Skeletal muscle cell (primary cell): ENCODE measurements at regions not wholly inside any gene's neighbourhood (a gene's known extent, or its start where the extent isn't known, plus 50 kb on each side); places are given as distances from the start of the nearest gene placed in this dataset.

Source experiments
- DNase-seq: peaks from one replicate; pipeline ENCODE4 v3.0.0-alpha.2; 2010; ENCODE audit warnings: low read depth
- H3K4me3 ChIP-seq: 2 replicates; pipeline ENCODE4 v1.5.1; 2011; ENCODE audit warnings: low read depth, mild to moderate bottlenecking, control low read depth, low read length, moderate library complexity

- DNase-seq, result no peak
- no peak overlapping the region for H3K4me3 ChIP-seq
Observed at GRCh38 chr20:50335866-50336265, 145.2 kb downstream of the CEBPB start.

DNA sequence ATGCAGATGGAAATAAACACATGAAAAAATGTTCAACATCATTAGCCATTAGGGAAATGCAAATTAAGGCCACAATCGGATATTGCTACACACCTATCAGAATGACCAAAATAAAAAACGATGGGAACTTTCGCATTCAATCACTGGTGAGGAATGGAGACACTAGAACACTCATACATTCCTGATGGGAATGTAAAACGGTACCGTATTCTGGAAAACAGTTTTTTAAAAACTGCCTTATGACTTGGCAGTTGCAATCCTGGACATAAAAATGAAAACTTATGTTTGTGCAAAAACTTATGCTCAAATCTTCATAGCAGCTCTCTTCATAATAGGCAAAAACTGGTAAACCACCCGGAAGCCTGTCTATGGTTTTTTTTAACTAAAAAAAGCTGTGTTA is 146.0 kb downstream of the CEBPB start:
- H3K4me3 ChIP-seq, result no peak overlapping the region
- DNase-seq, result no peak

GRCh38 chr20:50337521-50338466 is 147.2 kb downstream of the CEBPB start:
- no peak for DNase-seq
- H3K4me3 ChIP-seq, result no peak overlapping the region

DNA sequence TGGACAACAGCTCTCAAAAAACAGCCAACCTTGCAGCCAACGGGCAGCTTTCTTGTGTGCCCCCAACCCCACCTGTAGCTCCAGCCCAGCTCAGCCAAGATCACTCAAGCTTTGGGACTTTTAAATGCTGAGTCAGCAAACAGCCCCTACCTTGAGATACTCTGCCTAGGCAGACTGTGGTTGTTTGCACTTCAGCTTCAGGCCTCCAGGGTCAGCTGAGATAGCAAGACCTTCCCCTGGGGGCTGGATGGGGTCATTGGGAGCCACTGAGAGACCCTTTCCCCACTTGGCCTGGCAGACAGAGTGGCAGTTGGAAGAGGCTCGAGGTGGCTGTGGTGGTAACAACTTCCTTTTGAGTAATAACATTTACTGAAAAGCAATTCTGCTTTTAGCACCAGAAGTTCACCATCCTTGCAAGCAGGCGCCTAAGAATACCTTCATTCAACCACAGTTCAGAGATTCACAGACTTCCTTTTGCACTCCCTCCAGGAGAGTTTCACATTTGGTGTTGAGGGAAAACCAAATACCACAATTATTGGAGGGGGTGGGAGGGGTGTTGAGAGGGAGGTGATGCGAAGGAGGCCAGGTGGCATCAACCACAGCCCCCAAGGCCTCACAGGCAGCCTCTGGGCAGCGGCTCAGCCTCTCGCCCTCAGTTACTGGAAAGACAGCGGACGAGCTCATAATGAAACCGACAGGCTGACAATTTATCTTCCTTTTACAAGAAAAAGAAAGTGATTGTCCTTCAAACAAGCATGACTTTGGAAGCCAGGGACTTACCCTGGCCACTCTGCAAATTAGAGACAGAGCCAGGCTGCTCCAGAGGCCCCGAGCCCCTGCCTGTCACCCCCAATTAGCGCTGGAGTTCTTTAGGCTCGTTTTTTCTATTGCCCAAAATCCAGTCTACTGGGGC is 148.1 kb downstream of the CEBPB start:
- no peak for DNase-seq
- H3K4me3 ChIP-seq, result no peak overlapping the region

- DNase-seq, result no peak
- H3K4me3 ChIP-seq, result no peak overlapping the region
Observed at GRCh38 chr20:50339466-50339901, 148.9 kb downstream of the CEBPB start.

DNA sequence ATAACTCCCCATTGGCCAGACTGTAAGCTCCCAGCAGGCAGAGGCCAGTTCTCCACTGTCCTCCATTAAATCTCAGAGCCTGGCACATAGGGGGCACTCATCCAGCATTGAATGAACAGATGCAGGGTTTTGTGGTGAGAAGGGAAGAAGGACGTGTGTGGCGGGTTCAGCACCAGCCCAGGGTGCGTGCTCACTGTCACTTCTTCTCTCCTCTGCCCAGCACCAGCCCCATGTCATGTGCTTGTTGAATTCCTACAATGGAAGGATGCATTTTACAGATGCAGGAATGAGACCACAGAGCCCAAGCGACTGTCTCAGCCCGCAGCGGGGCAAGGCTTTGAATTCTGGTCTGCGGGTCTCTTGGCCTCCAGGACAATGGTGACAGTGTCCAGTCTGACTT is 149.9 kb downstream of the CEBPB start:
- H3K4me3 ChIP-seq, result no peak overlapping the region
- no peak for DNase-seq

DNA sequence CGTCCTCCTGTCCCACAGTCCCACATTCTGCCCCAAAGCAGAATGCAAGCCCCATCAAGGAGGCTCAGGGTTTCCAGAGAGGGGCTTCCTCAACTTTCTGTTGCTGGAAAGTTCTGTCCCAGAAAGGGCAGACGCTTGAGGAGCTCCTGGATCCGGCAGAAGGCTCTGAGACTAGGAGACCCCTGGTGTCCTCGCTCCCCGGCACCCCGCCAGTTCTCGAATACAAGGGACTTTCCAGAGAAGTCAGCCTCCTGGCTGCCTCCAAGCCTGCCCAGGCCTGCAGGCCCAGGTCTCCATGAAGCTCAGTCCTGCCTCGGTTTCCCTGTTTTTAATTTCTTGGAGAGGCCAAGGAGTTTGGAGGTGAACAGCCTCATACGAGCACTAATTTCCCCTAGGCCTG is 150.4 kb downstream of the CEBPB start:
- DNase-seq, result no peak
- no peak overlapping the region for H3K4me3 ChIP-seq

DNA sequence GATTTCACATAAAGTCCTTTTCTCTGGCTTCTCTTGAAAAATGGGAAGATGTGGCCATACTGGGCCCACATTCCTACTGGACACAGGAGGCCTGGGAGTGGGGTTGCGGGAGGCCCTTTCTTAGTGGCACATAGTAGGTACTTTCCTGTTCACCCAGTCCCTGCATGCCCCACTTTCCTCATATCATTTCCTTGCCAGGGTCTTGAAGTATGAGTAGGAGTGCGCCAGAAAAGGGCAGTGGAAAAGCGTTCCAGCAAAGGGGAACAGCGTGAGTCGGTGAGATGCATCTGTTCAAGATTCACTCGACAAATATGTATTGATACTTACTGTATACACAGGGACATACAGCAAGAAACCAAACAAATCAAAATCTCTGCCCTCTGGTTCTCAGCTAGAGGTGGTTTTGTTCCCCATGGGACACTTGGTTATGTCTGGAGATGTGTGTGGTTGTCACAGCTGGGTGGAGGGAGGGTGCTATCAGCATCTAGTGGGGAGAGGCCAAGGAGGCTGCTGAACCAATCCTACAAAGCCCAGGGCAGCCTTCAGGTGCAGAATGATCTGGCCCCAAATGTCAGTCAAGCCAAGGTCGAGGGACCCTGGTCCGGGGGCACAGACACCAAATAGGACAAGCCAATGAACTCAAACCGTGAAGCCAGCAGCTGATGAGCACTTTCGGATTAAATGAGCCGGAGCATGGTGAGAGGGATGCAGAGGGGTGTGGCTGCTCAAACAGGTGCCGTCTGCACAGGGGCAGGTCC is 151.4 kb downstream of the CEBPB start:
- DNase-seq, result no peak
- no peak overlapping the region for H3K4me3 ChIP-seq

DNA sequence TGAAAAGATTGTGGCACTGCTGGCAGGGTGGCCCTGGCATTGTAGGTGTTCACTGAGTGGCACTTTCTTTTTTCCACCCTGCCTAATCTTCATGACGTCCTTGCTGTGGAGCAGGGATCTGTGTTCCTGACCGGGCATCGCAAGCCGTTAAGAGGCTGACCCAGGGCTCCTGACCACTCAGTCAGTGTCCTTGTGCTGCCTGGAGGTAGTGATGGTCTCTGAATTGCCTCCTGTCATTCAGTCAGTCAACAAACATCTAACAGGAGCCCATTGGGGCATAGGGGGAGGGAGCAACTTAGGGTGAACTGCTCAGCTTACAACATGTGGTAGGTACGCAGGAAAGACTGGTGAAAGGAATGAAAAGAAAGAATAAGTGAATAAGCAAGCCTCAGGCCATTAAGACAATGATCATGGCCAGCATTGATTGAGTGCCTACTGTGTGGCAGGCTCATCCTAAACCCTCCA is 152.0 kb downstream of the CEBPB start:
- no peak for DNase-seq
- H3K4me3 ChIP-seq, result no peak overlapping the region

DNA sequence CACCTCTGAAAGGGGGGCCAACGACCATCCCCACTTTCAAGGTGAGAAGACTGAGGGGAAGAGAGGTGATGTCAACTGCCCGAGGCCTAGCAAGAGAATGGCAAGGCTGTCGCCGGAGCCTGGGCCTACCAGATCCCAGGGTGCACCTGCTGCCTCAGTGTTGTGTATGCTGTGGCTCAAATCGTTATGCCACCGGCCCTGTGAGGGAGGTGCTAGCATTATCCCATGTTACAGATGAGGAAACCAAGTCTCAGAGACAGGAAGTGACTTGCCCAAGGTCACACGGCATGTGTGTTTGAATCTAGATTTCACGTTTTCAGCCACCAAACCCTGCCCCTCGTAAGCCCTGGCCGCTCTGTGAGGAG is 152.5 kb downstream of the CEBPB start:
- H3K4me3 ChIP-seq, result no peak overlapping the region
- no peak for DNase-seq

DNA sequence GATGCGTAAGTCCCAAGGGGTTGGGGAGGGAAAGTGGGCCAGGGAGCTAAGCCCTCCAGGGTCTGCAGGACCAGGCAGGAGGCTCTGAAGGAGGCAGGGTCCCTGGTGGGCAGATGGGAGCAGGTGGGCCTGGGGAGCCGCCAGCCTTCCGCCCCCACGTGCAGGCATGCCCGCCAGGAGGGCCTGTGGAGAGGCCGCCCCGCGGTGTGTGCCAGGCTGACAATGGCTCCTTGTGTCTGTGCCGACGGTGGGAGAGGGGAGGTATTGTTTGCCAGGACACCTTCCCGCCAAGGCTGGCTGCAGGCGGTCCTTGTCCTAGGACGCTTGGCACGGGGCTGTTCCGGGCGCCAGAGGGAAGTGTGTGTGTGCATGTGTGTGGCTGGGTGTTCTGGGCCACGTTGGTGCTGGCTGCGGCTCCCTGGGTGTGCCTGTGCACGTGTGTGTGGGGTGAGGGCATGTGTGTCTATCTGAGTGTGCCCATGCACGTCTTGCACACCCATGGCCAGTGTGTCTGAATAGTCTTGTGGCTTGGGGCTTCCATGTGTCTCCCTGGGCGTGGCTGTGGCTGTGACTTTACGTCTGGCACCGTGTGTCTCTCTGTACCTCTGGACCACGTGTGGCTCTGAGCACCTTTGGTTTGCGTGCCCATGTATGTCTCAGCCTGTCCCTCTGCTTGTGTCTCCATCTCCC is 153.0 kb downstream of the CEBPB start:
- no peak for DNase-seq
- no peak overlapping the region for H3K4me3 ChIP-seq

- no peak overlapping the region for H3K4me3 ChIP-seq
- DNase-seq, result no peak
Observed at GRCh38 chr20:50344232-50345071, 153.8 kb downstream of the CEBPB start.

- DNase-seq, result no peak
Observed at GRCh38 chr20:50345712-50346373, 155.2 kb downstream of the CEBPB start.

GRCh38 chr20:50346374-50347283 is 156.0 kb downstream of the CEBPB start:
- peak; percentile 77 for DNase-seq

More at GRCh38 chr20:50345712-50346373, 155.2 kb downstream of the CEBPB start:
- H3K4me3 ChIP-seq, result no peak overlapping the region

GRCh38 chr20:50347284-50348063 is 156.8 kb downstream of the CEBPB start:
- no peak for DNase-seq

More at GRCh38 chr20:50346374-50347283, 156.0 kb downstream of the CEBPB start:
- H3K4me3 ChIP-seq, result no peak overlapping the region

GRCh38 chr20:50348096-50348495 is 157.5 kb downstream of the CEBPB start:
- no peak for DNase-seq
- no peak overlapping the region for H3K4me3 ChIP-seq

More at GRCh38 chr20:50347284-50348063, 156.8 kb downstream of the CEBPB start:
- H3K4me3 ChIP-seq, result no peak overlapping the region
